Vagina (tissue), 2 donors: ENCODE measurements at regions not wholly inside any gene's neighbourhood (a gene's known extent, or its start where the extent isn't known, plus 50 kb on each side); places are given as distances from the start of the nearest gene placed in this dataset.
"Not testable (repeated sequence)": the region's sequence is repeated elsewhere in the genome, so short reads cannot be mapped to it uniquely, and the experiment has no call there.

Source experiments
- CTCF ChIP-seq, 3 experiments: fragments of 450-650 bp in 2 of 3; fragments of 200-600 bp in 1 of 3; sonication (generic) in 1 of 3; IDR thresholded peaks; one replicate each; pipeline ENCODE4 v1.5.1; 2017 to 2019; ENCODE audit warnings: antibody characterized with exemption in 3 of 3, mild to moderate bottlenecking in 2 of 3, moderate library complexity in 2 of 3
- POLR2AphosphoS5 ChIP-seq, 2 donors: sonication (generic); formaldehyde crosslinking; IDR thresholded peaks; one replicate each; pipeline ENCODE4 v1.9.0; 2017; ENCODE audit warnings: antibody characterized with exemption in 2 of 2, mild to moderate bottlenecking in 2 of 2, low read depth in 1 of 2; ENCODE audit not compliant: insufficient read depth in 1 of 2

- TF ChIP-seq POLR2AphosphoS5 (IDR thresholded peaks at IDR 0.05; ENCODE audit: insufficient read depth in 1 of 2, low read depth in 1 of 2); CTCF (IDR thresholded peaks at IDR 0.05): not testable (repeated sequence)
Observed at GRCh38 chr17:13150738-13151137, 132.9 kb upstream of the ELAC2 start.
